ENCODE measurements at regions not wholly inside any gene's neighbourhood (a gene's known extent, or its start where the extent isn't known, plus 50 kb on each side); places are given as distances from the start of the nearest gene placed in this dataset.

GRCh38 chr2:220455351-220455990 lies 828.0 kb downstream of the SLC4A3 start:
- TF ChIP-seq CTCF (IDR thresholded peaks at IDR 0.05 in 8 of 11, conservative IDR thresholded peaks at IDR 0.05 in 3 of 11) (no peak), POLR2AphosphoS5 (IDR thresholded peaks at IDR 0.05) (no peak), POLR2A (IDR thresholded peaks at IDR 0.05) (no peak)
